Left cardiac atrium (tissue), 4 donors: ENCODE measurements at regions not wholly inside any gene's neighbourhood (a gene's known extent, or its start where the extent isn't known, plus 50 kb on each side); places are given as distances from the start of the nearest gene placed in this dataset.
A peak's percentile ranks its signal among the peaks of the same experiment; 100 is the strongest.
"Not testable (repeated sequence)": the region's sequence is repeated elsewhere in the genome, so short reads cannot be mapped to it uniquely, and the experiment has no call there.

Experiments
- ATAC-seq, 2 donors: fragments of 200-7000 bp; cut with Tn5 transposase; one replicate each; pipeline ENCODE4 v1.9.1; 2020; ENCODE audit warnings: mild to moderate bottlenecking in 2 of 2, moderate library complexity in 2 of 2
- DNase-seq: peaks from one replicate; pipeline ENCODE4 v3.0.0-alpha.2; 2020
- intact Hi-C, 2 donors: fragments of 100-400 bp; cut with DNase I; formaldehyde crosslinking; loops; one replicate each; pipeline versions ENCODE4 v1.14.1 to v1.15.1; 2022 to 2023
- donor health status: DM: no; HTN: yes; CAD: no.
- donor health status: DM: no; HTN: yes; CAD: no; lungs with severe emphysema.
- donor health status: DM: yes; HTN: yes; CAD: no.
- donor health status: Dilated cardiomyopathy.

DNA sequence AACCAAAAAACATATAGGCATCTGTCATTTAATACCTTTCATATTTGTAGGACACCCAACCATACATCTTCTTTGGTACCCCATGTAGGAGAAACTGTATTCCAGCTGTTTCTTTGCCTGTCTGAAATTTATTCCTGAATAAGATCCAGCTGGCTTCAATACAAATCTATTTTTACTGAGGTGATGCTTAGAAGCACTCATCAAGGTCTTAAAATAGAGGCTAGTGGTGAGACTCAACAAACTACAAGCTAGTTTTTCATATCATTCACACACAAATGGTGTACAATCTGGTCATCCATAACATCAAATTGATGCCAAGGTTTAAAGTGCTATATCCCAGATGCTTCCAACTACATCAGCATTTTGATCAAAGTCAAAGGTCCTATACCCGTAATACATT, 1071.3 kb upstream of the MIR17HG start:
- intact Hi-C loops = no loop called here
- DNase-seq = no peak

DNA sequence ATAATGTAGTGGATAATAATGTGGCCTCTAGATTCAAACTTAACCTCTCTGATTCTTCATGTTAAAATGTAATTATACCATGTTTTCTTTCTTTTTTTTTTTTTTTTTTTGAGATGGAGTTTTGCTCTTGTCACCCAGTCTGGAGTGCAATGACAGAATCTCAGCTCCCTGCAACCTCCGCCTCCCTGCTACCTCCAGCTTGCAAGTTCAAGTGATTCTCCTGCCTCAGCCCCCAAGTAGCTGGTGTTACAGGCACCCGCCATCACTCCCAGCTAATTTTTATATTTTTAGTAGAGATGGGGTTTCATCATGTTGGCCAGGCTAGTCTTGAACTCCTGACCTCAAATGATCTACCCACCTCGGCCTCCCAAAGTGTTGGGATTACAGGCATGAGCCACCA, 1069.3 kb upstream of the MIR17HG start:
- intact Hi-C loops, ATAC-seq, DNase-seq: not testable (repeated sequence)

More for the DNA sequence above, 1071.3 kb upstream of the MIR17HG start:
- peak; percentile 41 to 85 for ATAC-seq

- no peak for DNase-seq
- intact Hi-C loops = no loop called here
- ATAC-seq = no peak
These were observed 1065.8 kb upstream of the MIR17HG start for GRCh38 chr13:90281709-90282108.

DNA sequence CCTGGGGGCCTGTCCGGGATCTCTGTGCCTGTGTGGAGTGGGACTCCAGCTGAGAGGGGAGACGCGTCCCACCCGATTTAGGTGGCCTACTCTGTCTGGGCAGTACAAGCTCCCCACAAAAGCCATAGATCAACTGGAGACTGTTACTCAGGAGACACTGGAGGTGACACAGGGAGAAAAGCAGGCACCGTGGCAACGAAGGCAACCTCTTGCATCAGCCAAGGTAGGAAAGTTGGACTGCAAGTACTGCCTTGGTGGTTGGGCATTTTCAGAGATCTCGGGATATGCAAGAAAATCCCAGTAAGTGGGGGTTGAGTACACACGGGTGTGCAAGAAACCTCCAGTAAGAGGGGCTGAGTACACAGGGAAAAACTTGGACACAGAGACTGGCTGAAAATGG, 1060.0 kb upstream of the MIR17HG start:
- intact Hi-C loops = no loop called here
- ATAC-seq (no peak), DNase-seq (no peak)

GRCh38 chr13:90293793-90294361, 1053.6 kb upstream of the MIR17HG start:
- ATAC-seq = no peak
- intact Hi-C loops = no loop called here

DNA sequence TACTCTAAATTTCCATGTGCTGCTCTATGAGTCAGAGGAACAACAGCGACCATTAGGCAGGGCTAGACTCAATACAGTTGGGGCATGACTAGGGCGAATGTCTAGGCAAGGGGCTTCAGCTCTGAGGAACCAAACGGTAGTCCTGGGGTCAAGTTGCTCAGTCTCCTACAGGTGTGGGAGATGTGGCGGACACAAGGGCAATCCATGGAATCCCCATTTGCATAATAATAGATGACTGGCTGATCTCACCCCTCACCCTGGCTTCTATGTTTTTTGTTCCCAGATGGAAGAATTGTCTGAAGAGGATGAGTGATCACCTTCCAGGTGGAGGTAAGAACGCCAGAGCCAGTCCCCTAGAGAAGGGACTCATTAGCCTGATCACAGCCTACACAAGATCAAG, 1048.2 kb upstream of the MIR17HG start:
- ATAC-seq (no peak), DNase-seq (no peak)
- intact Hi-C loops = no loop called here

More at GRCh38 chr13:90293793-90294361, 1053.6 kb upstream of the MIR17HG start:
- no peak for DNase-seq

DNA sequence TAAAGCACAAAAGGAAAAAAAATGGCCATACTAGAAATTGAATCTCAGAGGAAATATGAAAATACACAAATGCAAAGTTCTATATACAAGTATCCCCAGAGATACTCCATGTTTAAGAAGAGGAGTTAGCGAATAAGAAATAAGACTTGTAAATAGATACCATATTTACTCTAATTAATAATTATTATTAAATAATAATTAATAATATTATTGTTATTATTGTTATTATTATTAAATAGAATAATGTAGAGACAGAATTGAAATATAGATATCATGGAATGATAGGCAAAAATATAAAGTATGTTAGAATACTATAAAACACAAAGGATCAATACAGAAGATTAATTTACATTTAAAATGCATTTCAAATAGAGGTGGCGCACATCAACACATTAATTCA, 1047.5 kb upstream of the MIR17HG start:
- no peak for DNase-seq
- ATAC-seq = no peak
- intact Hi-C loops = no loop called here

GRCh38 chr13:90302107-90302506, 1045.4 kb upstream of the MIR17HG start:
- intact Hi-C loops = no loop called here
- ATAC-seq (peak; percentile 23 to 93), DNase-seq (no peak)

DNA sequence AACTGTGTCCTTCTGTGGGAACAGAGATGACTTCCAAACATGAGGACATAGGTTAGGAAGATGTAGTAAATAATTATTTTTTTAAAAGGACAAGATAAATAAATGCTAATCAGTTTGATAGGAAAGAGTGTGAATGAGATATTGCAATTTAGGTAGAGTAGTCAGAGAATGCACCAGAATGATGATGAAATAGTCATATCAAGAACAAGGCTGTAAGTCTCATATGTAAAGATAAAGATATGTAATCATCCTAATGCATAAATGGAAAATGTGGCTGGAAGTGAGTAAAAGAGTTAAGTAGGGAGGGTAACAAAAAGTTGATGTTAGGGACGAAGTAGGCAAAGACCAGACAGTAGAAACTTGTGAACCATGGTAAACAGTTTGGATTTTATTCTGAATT, 1041.7 kb upstream of the MIR17HG start:
- intact Hi-C loops = no loop called here
- ATAC-seq (no peak), DNase-seq (no peak)

- ATAC-seq (no peak), DNase-seq (no peak)
- intact Hi-C loops = no loop called here
These were observed 1040.4 kb upstream of the MIR17HG start for GRCh38 chr13:90307136-90307535.

- ATAC-seq (no peak), DNase-seq (no peak)
- intact Hi-C loops = no loop called here
These were observed 1039.2 kb upstream of the MIR17HG start for GRCh38 chr13:90308249-90308648.

- intact Hi-C loops = no loop called here
- ATAC-seq (no peak), DNase-seq (no peak)
These were observed 1035.6 kb upstream of the MIR17HG start for GRCh38 chr13:90311929-90312328.

GRCh38 chr13:90315061-90315460, 1032.4 kb upstream of the MIR17HG start:
- DNase-seq (no peak), ATAC-seq (no peak)
- intact Hi-C loops = no loop called here

DNA sequence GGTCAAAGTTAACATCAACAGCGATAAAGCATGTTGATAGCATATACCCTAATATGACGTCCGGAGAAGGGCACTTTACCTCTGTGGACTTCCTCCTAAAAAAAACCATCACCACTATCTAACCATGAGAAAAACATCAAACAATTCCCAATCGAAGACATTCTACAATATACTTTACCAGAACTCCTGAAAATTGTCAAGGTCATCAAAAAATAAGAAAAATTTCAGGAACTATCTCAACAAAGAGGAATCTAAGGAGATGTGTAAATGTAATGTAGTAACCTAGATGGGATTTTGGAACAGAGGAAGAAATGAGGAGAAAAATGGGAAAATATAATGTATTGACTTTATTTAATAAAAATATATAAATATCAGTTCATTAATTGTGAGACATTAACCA, 1026.8 kb upstream of the MIR17HG start:
- no peak for DNase-seq
- intact Hi-C loops = no loop called here

GRCh38 chr13:90321281-90321931, 1026.1 kb upstream of the MIR17HG start:
- no peak for DNase-seq
- no peak for ATAC-seq
- intact Hi-C loops = no loop called here

More for the DNA sequence above, 1026.8 kb upstream of the MIR17HG start:
- no peak for ATAC-seq

GRCh38 chr13:90329641-90330040, 1017.8 kb upstream of the MIR17HG start:
- ATAC-seq = no peak
- DNase-seq = no peak
- intact Hi-C loops = no loop called here

DNA sequence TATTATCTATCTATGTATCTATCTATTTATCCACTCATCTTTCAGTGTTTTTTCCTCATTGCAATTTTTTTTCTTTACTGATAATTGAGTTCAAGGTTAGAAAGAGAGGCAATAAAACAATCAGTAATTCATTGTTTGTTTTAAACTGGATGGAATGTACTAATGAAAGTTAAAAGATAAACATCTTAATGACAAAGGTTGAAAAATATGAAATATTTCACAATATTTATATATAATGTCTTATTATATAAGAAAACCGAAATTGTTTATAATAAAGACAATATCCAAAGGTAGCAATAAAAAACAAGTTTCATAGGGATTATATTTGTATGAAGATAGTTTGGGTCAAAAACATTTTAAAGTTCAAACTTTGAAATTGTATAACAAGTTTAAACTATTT, 1015.5 kb upstream of the MIR17HG start:
- DNase-seq (no peak), ATAC-seq (no peak)
- intact Hi-C loops = no loop called here

GRCh38 chr13:90336507-90336906, 1011.0 kb upstream of the MIR17HG start:
- intact Hi-C loops = no loop called here
- DNase-seq (no peak), ATAC-seq (no peak)

- ATAC-seq, DNase-seq, intact Hi-C loops: not testable (repeated sequence)
These were observed 1006.1 kb upstream of the MIR17HG start for GRCh38 chr13:90341348-90341747.

DNA sequence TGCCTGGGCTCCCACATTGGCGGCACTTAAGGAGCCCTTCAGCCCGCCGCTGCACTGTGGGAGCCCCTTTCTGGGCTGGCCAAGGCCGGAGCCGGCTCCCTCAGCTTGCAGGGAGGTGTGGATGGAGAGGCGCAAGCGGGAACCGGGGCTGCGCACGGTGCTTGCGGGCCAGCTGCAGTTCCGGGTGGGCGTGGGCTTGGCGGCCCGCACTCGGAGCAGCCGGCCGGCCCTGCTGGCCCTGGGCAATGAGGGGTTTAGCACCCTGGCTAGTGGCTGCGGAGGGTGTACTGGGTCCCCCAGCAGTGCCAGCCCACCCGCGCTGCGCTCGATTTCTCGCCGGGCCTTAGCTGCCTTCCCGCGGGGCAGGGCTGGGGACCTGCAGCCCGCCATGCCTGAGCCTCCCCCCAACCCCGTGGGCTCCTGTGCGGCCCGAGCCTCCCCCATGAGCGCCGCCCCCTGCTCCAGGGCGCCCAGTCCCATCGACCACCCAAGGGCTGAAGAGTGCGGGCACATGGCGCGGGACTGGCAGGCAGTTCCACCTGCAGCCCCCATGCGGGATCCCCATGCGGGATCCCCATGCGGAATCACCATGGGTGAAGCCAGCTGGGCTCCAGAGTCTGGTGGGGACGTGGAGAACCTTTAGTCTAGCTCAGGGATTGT, 998.9 kb upstream of the MIR17HG start:
- intact Hi-C loops, ATAC-seq, DNase-seq: not testable (repeated sequence)

- ATAC-seq (no peak), DNase-seq (no peak)
- intact Hi-C loops = no loop called here
These were observed 994.7 kb upstream of the MIR17HG start for GRCh38 chr13:90352763-90353162.
